H9 (cell line): ENCODE measurements at regions not wholly inside any gene's neighbourhood (a gene's known extent, or its start where the extent isn't known, plus 50 kb on each side); places are given as distances from the start of the nearest gene placed in this dataset.

Experiments
- DNase-seq: peaks from one replicate; pipeline ENCODE4 v3.0.0-alpha.2; 2017
- H2AFZ ChIP-seq: one replicate; pipeline ENCODE4 v1.6.1; 2013; ENCODE audit warnings: mild to moderate bottlenecking, low read length, control low read depth, moderate library complexity
- H2AK5ac ChIP-seq: 2 replicates; pipeline ENCODE4 v1.6.1; 2013; ENCODE audit warnings: low read length, control low read depth, mixed read lengths; ENCODE audit not compliant: insufficient read length
- H2BK120ac ChIP-seq: one replicate; pipeline ENCODE4 v1.6.1; 2013; ENCODE audit warnings: low read depth, mild to moderate bottlenecking, low read length, control low read depth, inconsistent platforms; ENCODE audit not compliant: poor library complexity, severe bottlenecking
- H2BK12ac ChIP-seq: 2 replicates; pipeline ENCODE4 v1.6.1; 2013; ENCODE audit warnings: low read length, control low read depth, mixed read lengths, low read depth; ENCODE audit not compliant: insufficient read length
- H2BK15ac ChIP-seq: 2 replicates; pipeline ENCODE4 v1.6.1; 2013; ENCODE audit warnings: low read depth, low read length, control low read depth
- H2BK20ac ChIP-seq: one replicate; pipeline ENCODE4 v1.6.1; 2013; ENCODE audit warnings: low read depth, mild to moderate bottlenecking, low read length, control low read depth, inconsistent platforms; ENCODE audit not compliant: poor library complexity, severe bottlenecking
- H2BK5ac ChIP-seq: 2 replicates; pipeline ENCODE4 v1.6.1; 2013; ENCODE audit warnings: low read length, control low read depth, mixed read lengths; ENCODE audit not compliant: insufficient read length
- H3K14ac ChIP-seq: 2 replicates; pipeline ENCODE4 v1.6.1; 2013; ENCODE audit warnings: low read length, control low read depth; ENCODE audit not compliant: insufficient read depth
- H3K18ac ChIP-seq: 2 replicates; pipeline ENCODE4 v1.6.1; 2013; ENCODE audit warnings: low read depth, mild to moderate bottlenecking, mixed read lengths, low read length, control low read depth; ENCODE audit not compliant: insufficient read length
- H3K23ac ChIP-seq: 2 replicates; pipeline ENCODE4 v1.6.1; 2013; ENCODE audit warnings: low read length, control low read depth, mixed read lengths, low read depth; ENCODE audit not compliant: insufficient read length
- H3K23me2 ChIP-seq: 2 replicates; pipeline ENCODE4 v1.6.1; 2013; ENCODE audit warnings: low read depth, mild to moderate bottlenecking, mixed read lengths, low read length, control low read depth; ENCODE audit not compliant: insufficient read length, poor library complexity, severe bottlenecking
- H3K27ac ChIP-seq: 2 replicates; pipeline ENCODE4 v1.5.1; 2013; ENCODE audit warnings: low read length, control low read depth, mixed read lengths, low read depth; ENCODE audit not compliant: insufficient read length
- H3K27me3 ChIP-seq: 2 replicates; pipeline ENCODE4 v1.6.1; 2013; ENCODE audit warnings: low read length, control low read depth, inconsistent platforms; ENCODE audit not compliant: insufficient read depth
- H3K4ac ChIP-seq: 2 replicates; pipeline ENCODE4 v1.6.1; 2013; ENCODE audit warnings: low read depth, mild to moderate bottlenecking, control low read depth, inconsistent platforms, low read length, moderate library complexity
- H3K4me1 ChIP-seq: 2 replicates; pipeline ENCODE4 v1.6.1; 2013; ENCODE audit warnings: low read length, control low read depth, inconsistent platforms; ENCODE audit not compliant: insufficient read depth
- H3K4me2 ChIP-seq: 2 replicates; pipeline ENCODE4 v1.6.1; 2013; ENCODE audit warnings: low read length, control low read depth, mixed read lengths; ENCODE audit not compliant: insufficient read length, insufficient read depth
- H3K56ac ChIP-seq: 2 replicates; pipeline ENCODE4 v1.6.1; 2013; ENCODE audit warnings: low read depth, mild to moderate bottlenecking, mixed read lengths, low read length, control low read depth; ENCODE audit not compliant: insufficient read length
- H3K79me1 ChIP-seq: 2 replicates; pipeline ENCODE4 v1.6.1; 2013; ENCODE audit warnings: low read depth, mild to moderate bottlenecking, moderate library complexity, low read length, control low read depth, inconsistent platforms; ENCODE audit not compliant: insufficient read depth, poor library complexity, severe bottlenecking
- H3K79me2 ChIP-seq: 2 replicates; pipeline ENCODE4 v1.6.1; 2013; ENCODE audit warnings: low read length, control low read depth, inconsistent platforms; ENCODE audit not compliant: insufficient read depth
- H3K9ac ChIP-seq: 2 replicates; pipeline ENCODE4 v1.6.1; 2013; ENCODE audit warnings: low read length, control low read depth, mixed read lengths; ENCODE audit not compliant: insufficient read length; ENCODE audit errors: extremely low read depth
- H3K9me3 ChIP-seq: one replicate; pipeline ENCODE4 v1.6.1; 2013; ENCODE audit warnings: low read depth, low read length, inconsistent platforms; ENCODE audit not compliant: control insufficient read depth
- H3T11ph ChIP-seq: one replicate; pipeline ENCODE4 v1.6.1; 2013; ENCODE audit warnings: mild to moderate bottlenecking, low read length, control low read depth, inconsistent platforms
- H4K20me1 ChIP-seq: one replicate; pipeline ENCODE4 v1.6.1; 2013; ENCODE audit not compliant: control insufficient read depth, insufficient read length, insufficient read depth
- H4K5ac ChIP-seq: 2 replicates; pipeline ENCODE4 v1.6.1; 2013; ENCODE audit warnings: low read depth, mild to moderate bottlenecking, mixed read lengths, low read length, control low read depth; ENCODE audit not compliant: insufficient read length
- H4K8ac ChIP-seq: replicated peaks from 2 replicates; pipeline ENCODE4 v1.6.1; 2013; ENCODE audit warnings: low read length, control low read depth, mixed read lengths, low read depth; ENCODE audit not compliant: insufficient read length
- H4K91ac ChIP-seq: 2 replicates; pipeline ENCODE4 v1.6.1; 2013; ENCODE audit warnings: low read depth, mild to moderate bottlenecking, moderate library complexity, mixed read lengths, low read length, control low read depth; ENCODE audit not compliant: insufficient read length
- H3K27ac Mint-ChIP-seq, 3 experiments: 2 replicates in 2 of 3; 3 replicates in 1 of 3; pipeline ENCODE4 v1.8.0; 2020 to 2021; ENCODE audit warnings: mixed read lengths in 3 of 3, mild to moderate bottlenecking in 1 of 3, moderate library complexity in 1 of 3
- H3K27me3 Mint-ChIP-seq: 2 replicates; pipeline ENCODE4 v1.8.0; 2021; ENCODE audit warnings: low read depth, mild to moderate bottlenecking, moderate library complexity, mixed read lengths
- H3K36me3 Mint-ChIP-seq, 3 experiments: 2 replicates in 2 of 3; 3 replicates in 1 of 3; pipeline ENCODE4 v1.8.0; 2020 to 2021; ENCODE audit warnings: low read depth in 3 of 3, mixed read lengths in 3 of 3; ENCODE audit not compliant: insufficient read depth in 1 of 3
- H3K4me1 Mint-ChIP-seq, 2 experiments: 2 replicates each; pipeline ENCODE4 v1.8.0; 2020; ENCODE audit warnings: mixed read lengths in 2 of 2
- H3K4me3 Mint-ChIP-seq, 2 experiments: 2 replicates in 1 of 2; 3 replicates in 1 of 2; pipeline ENCODE4 v1.8.0; 2020 to 2021; ENCODE audit warnings: mild to moderate bottlenecking in 2 of 2, mixed read lengths in 2 of 2, moderate library complexity in 1 of 2
- H3K9me3 Mint-ChIP-seq, 2 experiments: 2 replicates in 1 of 2; 3 replicates in 1 of 2; pipeline ENCODE4 v1.8.0; 2020; ENCODE audit warnings: mild to moderate bottlenecking in 2 of 2, mixed read lengths in 2 of 2, moderate library complexity in 1 of 2
- WGBS: extraction: QIAGEN DNeasy Blood & Tissue Kit; methylation state at CpG from one replicate; pipeline ENCODE4 v1.1.7; 2013; ENCODE audit warnings: missing lambda C conversion rate, low lambda C conversion rate, mixed read lengths; ENCODE audit not compliant: insufficient read length; ENCODE audit errors: extremely low coverage; 5-methylcytosine and 5-hydroxymethylcytosine counted together
- TF ChIP-seq, protein P1 (sequence below): fragments of 200-600 bp; sonication (generic); conservative IDR thresholded peaks from 3 replicates; pipeline ENCODE4 v1.8.0; 2021; ENCODE audit warnings: antibody characterized with exemption, mild to moderate bottlenecking

GRCh38 chr12:76177821-76178220 lies 93.3 kb upstream of the NAP1L1 start:
- no peak overlapping the region for H2BK20ac ChIP-seq
- no peaks in the 10 kb centered on the region for H3K27me3 ChIP-seq
- H3K79me1 ChIP-seq: no peaks in the 10 kb centered on the region
- TF ChIP-seq, protein P1, sequence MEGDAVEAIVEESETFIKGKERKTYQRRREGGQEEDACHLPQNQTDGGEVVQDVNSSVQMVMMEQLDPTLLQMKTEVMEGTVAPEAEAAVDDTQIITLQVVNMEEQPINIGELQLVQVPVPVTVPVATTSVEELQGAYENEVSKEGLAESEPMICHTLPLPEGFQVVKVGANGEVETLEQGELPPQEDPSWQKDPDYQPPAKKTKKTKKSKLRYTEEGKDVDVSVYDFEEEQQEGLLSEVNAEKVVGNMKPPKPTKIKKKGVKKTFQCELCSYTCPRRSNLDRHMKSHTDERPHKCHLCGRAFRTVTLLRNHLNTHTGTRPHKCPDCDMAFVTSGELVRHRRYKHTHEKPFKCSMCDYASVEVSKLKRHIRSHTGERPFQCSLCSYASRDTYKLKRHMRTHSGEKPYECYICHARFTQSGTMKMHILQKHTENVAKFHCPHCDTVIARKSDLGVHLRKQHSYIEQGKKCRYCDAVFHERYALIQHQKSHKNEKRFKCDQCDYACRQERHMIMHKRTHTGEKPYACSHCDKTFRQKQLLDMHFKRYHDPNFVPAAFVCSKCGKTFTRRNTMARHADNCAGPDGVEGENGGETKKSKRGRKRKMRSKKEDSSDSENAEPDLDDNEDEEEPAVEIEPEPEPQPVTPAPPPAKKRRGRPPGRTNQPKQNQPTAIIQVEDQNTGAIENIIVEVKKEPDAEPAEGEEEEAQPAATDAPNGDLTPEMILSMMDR: no peak
- H3K4ac ChIP-seq: no peak overlapping the region
- Mint-ChIP-seq H3K36me3 (no peaks in the 10 kb centered on the region), H3K4me3 (no peak overlapping the region), H3K27ac (no peak overlapping the region), H3K9me3 (no peaks in the 10 kb centered on the region), H3K4me1 (no peaks in the 10 kb centered on the region), H3K27me3 (0 out of 2 replicates have a peak, but pooled peaks cover 1% of the 10 kb centered on the region)
- H3K23me2 ChIP-seq: no peaks in the 10 kb centered on the region
- H3K79me2 ChIP-seq: peaks cover 1% of the 10 kb centered on the region; the same call in 1 of the 2 replicates
- 100% methylated on average over 2 of the region's 4 CpGs for WGBS
- H4K5ac ChIP-seq: no peak overlapping the region
- no peak overlapping the region for H3K14ac ChIP-seq
- H3K56ac ChIP-seq: no peak overlapping the region
- no peak overlapping the region for H2BK15ac ChIP-seq
- no peak overlapping the region for H3T11ph ChIP-seq
- H3K9ac ChIP-seq: no peak overlapping the region
- H4K8ac ChIP-seq: no peak overlapping the region
- H3K9me3 ChIP-seq: no peaks in the 10 kb centered on the region
- no peak overlapping the region for H2BK5ac ChIP-seq
- H3K18ac ChIP-seq: no peak overlapping the region
- H2AK5ac ChIP-seq: no peak overlapping the region
- DNase-seq: no peak
- H2BK12ac ChIP-seq: no peak overlapping the region
- H4K20me1 ChIP-seq: no peaks in the 10 kb centered on the region
- no peak overlapping the region for H4K91ac ChIP-seq
- H2BK120ac ChIP-seq: no peak overlapping the region
- H3K27ac ChIP-seq: no peak overlapping the region
- H3K4me2 ChIP-seq: no peak overlapping the region
- no peaks in the 10 kb centered on the region for H3K4me1 ChIP-seq
- no peak overlapping the region for H2AFZ ChIP-seq
- no peak overlapping the region for H3K23ac ChIP-seq
